IMR-90 (cell line): ENCODE measurements at regions not wholly inside any gene's neighbourhood (a gene's known extent, or its start where the extent isn't known, plus 50 kb on each side); places are given as distances from the start of the nearest gene placed in this dataset.

Experiments
- ATAC-seq: fragments of 200-7000 bp; cut with Tn5 transposase; 2 replicates; pipeline ENCODE4 v1.9.1; 2020; ENCODE audit warnings: low read depth, mild to moderate bottlenecking, moderate library complexity
- BruUV-seq: library from RNA; stranded (reverse); fragments of 400-500 nt; replicated peaks from 2 replicates; lab custom pipeline; 2021; lab: Mats Ljungman, UMichigan
- CTCF ChIA-PET: fragments of 300-600 bp; formaldehyde crosslinking; extraction: SDS; loops from one replicate; lab custom pipeline; 2021; ENCODE audit warnings: antibody characterized with exemption; lab: Yijun Ruan, JAX
- POLR2A ChIA-PET: fragments of 300-600 bp; sonication (Branson Sonifier 250); formaldehyde crosslinking; loops from one replicate; lab custom pipeline; 2022; ENCODE audit warnings: antibody characterized with exemption; ENCODE audit not compliant: unreplicated experiment; lab: Charles Lee
- DNase-seq: peaks from one replicate; pipeline ENCODE4 v3.0.0; 2013
- H2AFZ ChIP-seq: replicated peaks from 2 replicates; pipeline ENCODE3; 2013; ENCODE audit warnings: low read length, mild to moderate bottlenecking; ENCODE audit not compliant: poor library complexity
- H2AK5ac ChIP-seq: 2 replicates; pipeline ENCODE4 v1.6.1; 2013; ENCODE audit warnings: low read depth, low read length, inconsistent platforms
- H2AK9ac ChIP-seq: replicated peaks from 2 replicates; pipeline ENCODE3; 2013; ENCODE audit warnings: mild to moderate bottlenecking, low read depth, low read length, moderate library complexity; ENCODE audit not compliant: poor library complexity
- H2BK120ac ChIP-seq: 2 replicates; pipeline ENCODE4 v1.6.1; 2013; ENCODE audit warnings: low read depth, low read length, inconsistent platforms
- H2BK15ac ChIP-seq: 3 replicates; pipeline ENCODE4 v1.6.1; 2013; ENCODE audit warnings: low read depth, low read length, inconsistent platforms
- H2BK20ac ChIP-seq: 2 replicates; pipeline ENCODE4 v1.6.1; 2013; ENCODE audit warnings: low read depth, mild to moderate bottlenecking, inconsistent platforms, low read length, moderate library complexity
- H2BK5ac ChIP-seq: 2 replicates; pipeline ENCODE4 v1.6.1; 2013; ENCODE audit warnings: mild to moderate bottlenecking, low read depth, low read length, inconsistent platforms; ENCODE audit not compliant: poor library complexity, severe bottlenecking
- H3K14ac ChIP-seq: replicated peaks from 2 replicates; pipeline ENCODE4 v1.6.1; 2013; ENCODE audit warnings: low read depth, low read length, inconsistent platforms
- H3K18ac ChIP-seq: 2 replicates; pipeline ENCODE4 v1.6.1; 2013; ENCODE audit warnings: low read depth, low read length, control low read depth
- H3K23ac ChIP-seq: 2 replicates; pipeline ENCODE4 v1.6.1; 2013; ENCODE audit warnings: low read depth, low read length, inconsistent platforms
- H3K27ac ChIP-seq: 2 replicates; pipeline ENCODE4 v1.5.1; 2013; ENCODE audit warnings: mild to moderate bottlenecking, control low read depth, low read length; ENCODE audit not compliant: insufficient read depth
- H3K27me3 ChIP-seq: 2 replicates; pipeline ENCODE4 v1.6.1; 2013; ENCODE audit warnings: low read length; ENCODE audit not compliant: control insufficient read depth, insufficient read depth
- H3K36me3 ChIP-seq: 2 replicates; pipeline ENCODE4 v1.6.1; 2013; ENCODE audit warnings: low read length, mixed read lengths; ENCODE audit not compliant: control insufficient read depth, insufficient read depth
- H3K4ac ChIP-seq: 2 replicates; pipeline ENCODE4 v1.6.1; 2013; ENCODE audit warnings: low read depth, low read length, inconsistent platforms
- H3K4me1 ChIP-seq: 2 replicates; pipeline ENCODE4 v1.6.1; 2013; ENCODE audit warnings: low read length, mixed read lengths; ENCODE audit not compliant: control insufficient read depth, insufficient read depth
- H3K4me2 ChIP-seq: 2 replicates; pipeline ENCODE4 v1.6.1; 2013; ENCODE audit warnings: low read depth, mild to moderate bottlenecking, control low read depth, low read length, moderate library complexity
- H3K4me3 ChIP-seq: 2 replicates; pipeline ENCODE4 v1.5.1; 2013; ENCODE audit warnings: low read depth, mild to moderate bottlenecking, control low read depth, low read length, moderate library complexity; ENCODE audit not compliant: insufficient read depth
- H3K56ac ChIP-seq: 2 replicates; pipeline ENCODE4 v1.6.1; 2013; ENCODE audit warnings: low read length, inconsistent platforms; ENCODE audit not compliant: insufficient read depth; ENCODE audit errors: extremely low read depth
- H3K79me1 ChIP-seq, 2 experiments: 2 replicates each; pipeline ENCODE4 v1.6.1; 2013; ENCODE audit warnings: low read length in 2 of 2, inconsistent platforms in 1 of 2, low read depth in 1 of 2
- H3K9ac ChIP-seq: 2 replicates; pipeline ENCODE4 v1.6.1; 2013; ENCODE audit warnings: low read depth, low read length, control low read depth
- H3K9me1 ChIP-seq: 2 replicates; pipeline ENCODE4 v1.6.1; 2013; ENCODE audit warnings: low read length, inconsistent platforms; ENCODE audit not compliant: insufficient read depth
- H3K9me3 ChIP-seq: 2 replicates; pipeline ENCODE4 v1.6.1; 2013; ENCODE audit warnings: low read length; ENCODE audit not compliant: control insufficient read depth, insufficient read depth
- H4K20me1 ChIP-seq: 2 replicates; pipeline ENCODE4 v1.6.1; 2013; ENCODE audit warnings: low read length, inconsistent platforms; ENCODE audit not compliant: insufficient read depth
- H4K5ac ChIP-seq: 2 replicates; pipeline ENCODE4 v1.6.1; 2013; ENCODE audit warnings: mild to moderate bottlenecking, low read depth, low read length, control low read depth
- H4K8ac ChIP-seq, 2 experiments: 2 replicates each; pipeline ENCODE4 v1.6.1; 2013; ENCODE audit warnings: low read depth in 2 of 2, low read length in 2 of 2, control low read depth in 1 of 2, inconsistent platforms in 1 of 2
- H4K91ac ChIP-seq: 2 replicates; pipeline ENCODE4 v1.6.1; 2013; ENCODE audit warnings: low read depth, low read length, inconsistent platforms; ENCODE audit not compliant: insufficient read depth
- BHLHE40 ChIP-seq: fragments of 150-350 bp; IDR thresholded peaks from 2 replicates; pipeline ENCODE4 v1.6.1; 2016; ENCODE audit warnings: mild to moderate bottlenecking, low read depth, low read length
- CEBPB ChIP-seq: IDR thresholded peaks from 2 replicates; pipeline ENCODE4 v1.6.1; 2012; ENCODE audit warnings: low read depth, low read length, improper control_type of control experiment
- MAFK ChIP-seq: IDR thresholded peaks from 2 replicates; pipeline ENCODE4 v1.6.1; 2012; ENCODE audit warnings: low read depth, low read length, improper control_type of control experiment
- MAZ ChIP-seq: IDR thresholded peaks from 2 replicates; pipeline ENCODE4 v1.6.1; 2012; ENCODE audit warnings: low read depth, mild to moderate bottlenecking, low read length, improper control_type of control experiment, moderate library complexity, borderline replicate concordance
- POLR2A ChIP-seq: IDR thresholded peaks from 2 replicates; pipeline ENCODE4 v1.6.1; 2012; ENCODE audit warnings: mild to moderate bottlenecking, low read depth, low read length
- RFX5 ChIP-seq: IDR thresholded peaks from 2 replicates; pipeline ENCODE4 v1.8.0; 2012; ENCODE audit warnings: low read depth, mild to moderate bottlenecking, low read length, moderate library complexity
- WGBS, 2 experiments: methylation state at CpG; one replicate each; pipeline versions ENCODE4 v1.1.5 to v1.1.7; 2013; ENCODE audit warnings: missing lambda C conversion rate in 2 of 2; ENCODE audit not compliant: insufficient read length in 1 of 2; ENCODE audit errors: extremely low coverage in 2 of 2; 5-methylcytosine and 5-hydroxymethylcytosine counted together
- dilution Hi-C: fragments of 300-500 bp; cut with HindIII; formaldehyde crosslinking; loops from one replicate; pipeline ENCODE4 v1.14.3; 2018; ENCODE audit warnings: low sequenced_read_pairs; ENCODE audit not compliant: unreplicated experiment
- in situ Hi-C: fragments of 300-500 bp; cut with MboI; formaldehyde crosslinking; loops from 3 replicates; pipeline ENCODE4 v1.14.3; 2019; ENCODE audit warnings: low sequenced_read_pairs, inconsistent platforms, mixed read lengths
- intact Hi-C: fragments of 100-400 bp; cut with micrococcal nuclease; formaldehyde crosslinking; loops from 2 replicates; pipeline ENCODE4 v1.10.0; 2022
- TF ChIP-seq, protein P1 (sequence below): conservative IDR thresholded peaks from 2 replicates; pipeline ENCODE4 v1.5.1; 2012; ENCODE audit warnings: mild to moderate bottlenecking, low read depth, low read length, improper control_type of control experiment

DNA sequence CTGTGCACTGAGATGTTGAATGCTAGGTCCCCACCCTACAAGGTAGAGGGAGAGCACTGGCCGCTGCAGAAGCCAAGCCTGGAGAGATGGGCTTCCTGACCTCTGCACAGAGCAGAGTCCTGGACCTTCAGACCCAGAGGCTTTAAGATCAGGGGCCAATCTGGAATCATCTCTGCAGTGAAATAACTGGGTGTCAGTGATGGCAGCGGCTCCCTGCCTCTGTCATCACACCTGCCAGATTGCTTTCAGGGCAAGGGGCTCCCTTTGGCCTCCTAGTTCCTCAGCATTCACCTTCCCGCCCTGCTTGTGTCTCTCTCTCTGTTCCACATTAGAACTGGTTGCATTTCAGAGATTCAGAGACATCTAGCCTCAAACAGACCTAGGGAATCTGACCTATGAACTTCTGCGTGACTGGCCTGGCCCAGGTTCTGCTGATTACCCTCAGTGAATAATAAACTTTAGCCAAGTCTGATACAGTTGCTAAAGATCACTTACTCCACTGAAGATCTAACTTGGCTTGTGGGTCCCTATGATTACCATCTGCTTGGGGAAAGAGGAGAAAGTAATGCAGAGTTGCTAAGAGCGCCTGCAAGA, 87.8 kb downstream of the ATP1A1 start:
- Histone ChIP-seq H2AK5ac (no peak overlapping the region), H2AK9ac (no peak overlapping the region), H3K4me3 (no peak overlapping the region), H2BK20ac (no peak overlapping the region), H2BK5ac (no peak overlapping the region), H4K91ac (no peak overlapping the region), H3K79me1 (no peaks in the 10 kb centered on the region), H2BK120ac (no peak overlapping the region), H4K5ac (no peak overlapping the region), H3K9ac (no peak overlapping the region), H3K27ac (no peak overlapping the region), H3K9me1 (no peaks in the 10 kb centered on the region), H3K36me3 (no peaks in the 10 kb centered on the region), H3K27me3 (peaks cover 20% of the 10 kb centered on the region), H3K14ac (no peak overlapping the region), H2AFZ (no peak overlapping the region), H3K4ac (no peak overlapping the region), H4K8ac (no peak overlapping the region), H2BK15ac (no peak overlapping the region), H3K23ac (no peak overlapping the region), H3K56ac (no peak overlapping the region), H3K4me2 (no peak overlapping the region), H3K4me1 (no peaks in the 10 kb centered on the region), H4K20me1 (no peaks in the 10 kb centered on the region), H3K9me3 (no peaks in the 10 kb centered on the region), H3K18ac (no peak overlapping the region)
- no TSS peak for BruUV-seq
- in situ Hi-C loops (no loop called here), intact Hi-C loops (no loop called here), dilution Hi-C loops (no loop called here)
- POLR2A ChIA-PET = no interaction called here
- ATAC-seq (no peak), DNase-seq (no peak)
- CTCF ChIA-PET = no interaction called here
- TF ChIP-seq MAZ (no peak), POLR2A (no peak), CEBPB (no peak), RFX5 (no peak), BHLHE40 (no peak), MAFK (no peak)
- TF ChIP-seq, protein P1, sequence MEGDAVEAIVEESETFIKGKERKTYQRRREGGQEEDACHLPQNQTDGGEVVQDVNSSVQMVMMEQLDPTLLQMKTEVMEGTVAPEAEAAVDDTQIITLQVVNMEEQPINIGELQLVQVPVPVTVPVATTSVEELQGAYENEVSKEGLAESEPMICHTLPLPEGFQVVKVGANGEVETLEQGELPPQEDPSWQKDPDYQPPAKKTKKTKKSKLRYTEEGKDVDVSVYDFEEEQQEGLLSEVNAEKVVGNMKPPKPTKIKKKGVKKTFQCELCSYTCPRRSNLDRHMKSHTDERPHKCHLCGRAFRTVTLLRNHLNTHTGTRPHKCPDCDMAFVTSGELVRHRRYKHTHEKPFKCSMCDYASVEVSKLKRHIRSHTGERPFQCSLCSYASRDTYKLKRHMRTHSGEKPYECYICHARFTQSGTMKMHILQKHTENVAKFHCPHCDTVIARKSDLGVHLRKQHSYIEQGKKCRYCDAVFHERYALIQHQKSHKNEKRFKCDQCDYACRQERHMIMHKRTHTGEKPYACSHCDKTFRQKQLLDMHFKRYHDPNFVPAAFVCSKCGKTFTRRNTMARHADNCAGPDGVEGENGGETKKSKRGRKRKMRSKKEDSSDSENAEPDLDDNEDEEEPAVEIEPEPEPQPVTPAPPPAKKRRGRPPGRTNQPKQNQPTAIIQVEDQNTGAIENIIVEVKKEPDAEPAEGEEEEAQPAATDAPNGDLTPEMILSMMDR = no peak
- 38% methylated on average over 2 of the region's 5 CpGs; no CpG with 5 or more reads in 1 of the 2 experiments for WGBS, 2 experiments
